T47D (cell line): ENCODE measurements at regions not wholly inside any gene's neighbourhood (a gene's known extent, or its start where the extent isn't known, plus 50 kb on each side); places are given as distances from the start of the nearest gene placed in this dataset.

Source experiments
- DNase-seq, 2 experiments: peaks; one replicate each; pipeline versions ENCODE4 v3.0.0 to v3.0.0-alpha.2; 2011 to 2012; ENCODE audit warnings: low read depth in 1 of 2, low spot score in 1 of 2
- JUND ChIP-seq: IDR thresholded peaks from 2 replicates; pipeline ENCODE4 v1.6.1; 2012; ENCODE audit warnings: low read depth
- in situ Hi-C: cut with HindIII; loops from 2 replicates; pipeline ENCODE4 v1.10.0; 2016; ENCODE audit warnings: low sequenced_read_pairs, low pct_unique_long_range_greater_than_20kb

GRCh38 chr1:181190364-181191035 is 102.0 kb downstream of the IER5 start:
- DNase-seq = peak in 1 of 2 experiments; percentile 40
- in situ Hi-C loops = no loop called here
- TF ChIP-seq JUND = no peak

DNA sequence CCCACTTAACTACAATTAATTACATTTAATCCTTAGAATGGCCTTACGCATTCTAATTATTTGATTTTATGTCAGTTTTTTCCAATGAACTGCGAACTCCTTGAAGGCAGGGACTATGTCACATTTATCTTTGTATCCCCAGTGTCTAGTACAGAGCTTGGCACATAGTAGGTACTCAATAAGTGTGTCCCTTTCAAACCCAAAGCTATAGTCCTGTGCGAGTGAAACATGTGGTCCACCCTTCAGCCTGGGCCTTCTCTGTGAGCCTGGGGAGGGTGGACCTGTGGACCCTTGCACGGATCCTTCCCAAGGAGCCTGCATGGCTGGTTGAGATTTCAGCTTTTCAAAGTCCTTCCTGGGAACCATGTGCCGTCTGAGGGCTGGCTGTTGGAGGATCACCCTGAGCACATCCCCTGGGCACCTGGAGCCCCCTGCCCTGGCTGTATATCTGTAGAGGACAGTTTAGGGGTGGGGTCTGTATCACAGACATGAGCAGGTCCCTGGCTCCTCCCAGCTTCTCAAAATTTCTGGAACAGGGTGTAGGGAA is 103.1 kb downstream of the IER5 start:
- in situ Hi-C loops = no loop called here
- no peak for TF ChIP-seq JUND

GRCh38 chr1:181192316-181192715 is 103.8 kb downstream of the IER5 start:
- in situ Hi-C loops = no loop called here
- no peak for TF ChIP-seq JUND
- DNase-seq = no peak

More for the DNA sequence above, 103.1 kb downstream of the IER5 start:
- no peak for DNase-seq

GRCh38 chr1:181202986-181203555 is 114.6 kb downstream of the IER5 start:
- TF ChIP-seq JUND = no peak
- in situ Hi-C loops = no loop called here
- DNase-seq = no peak

DNA sequence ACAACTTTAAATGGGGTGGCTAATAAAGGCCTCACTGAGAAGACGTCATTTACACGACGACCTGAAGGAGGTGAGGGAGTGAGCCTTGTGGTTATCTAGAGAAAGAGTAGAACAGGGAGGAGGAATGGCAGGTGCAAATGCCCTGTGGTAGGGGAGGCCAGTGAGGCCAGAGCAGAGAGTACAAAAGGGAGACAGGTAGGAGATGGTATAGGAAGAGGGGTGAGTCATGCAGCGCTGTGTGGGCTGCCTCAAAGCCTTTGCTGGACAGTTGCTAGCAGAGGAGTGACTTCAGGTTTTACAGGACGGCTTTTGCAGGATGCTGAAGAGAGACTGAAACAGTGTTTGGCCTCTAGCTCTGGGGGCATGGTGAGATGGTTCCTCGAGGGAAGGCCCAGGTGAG is 116.0 kb downstream of the IER5 start:
- no peak for TF ChIP-seq JUND
- no peak for DNase-seq
- in situ Hi-C loops = no loop called here

DNA sequence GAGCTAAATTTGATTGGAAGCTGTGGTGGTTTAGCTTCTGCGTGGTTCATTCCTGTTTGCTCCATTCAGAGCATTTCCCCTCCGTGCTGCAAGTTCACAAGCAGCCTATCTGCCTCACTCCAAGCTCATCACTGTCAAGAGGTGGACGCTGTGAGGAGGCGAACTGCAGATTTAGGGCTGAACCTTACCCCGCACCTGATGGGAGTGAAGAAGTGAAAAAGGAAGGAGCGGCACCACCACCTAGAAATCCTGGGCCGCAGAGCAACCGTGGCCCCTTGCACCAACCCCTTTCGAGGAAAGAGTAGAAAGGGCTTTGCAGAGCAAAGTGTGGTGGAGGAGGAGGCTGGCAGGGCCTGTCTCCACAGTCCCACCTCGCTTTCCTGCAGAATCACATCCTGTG is 117.4 kb downstream of the IER5 start:
- in situ Hi-C loops = no loop called here
- DNase-seq = no peak
- no peak for TF ChIP-seq JUND

DNA sequence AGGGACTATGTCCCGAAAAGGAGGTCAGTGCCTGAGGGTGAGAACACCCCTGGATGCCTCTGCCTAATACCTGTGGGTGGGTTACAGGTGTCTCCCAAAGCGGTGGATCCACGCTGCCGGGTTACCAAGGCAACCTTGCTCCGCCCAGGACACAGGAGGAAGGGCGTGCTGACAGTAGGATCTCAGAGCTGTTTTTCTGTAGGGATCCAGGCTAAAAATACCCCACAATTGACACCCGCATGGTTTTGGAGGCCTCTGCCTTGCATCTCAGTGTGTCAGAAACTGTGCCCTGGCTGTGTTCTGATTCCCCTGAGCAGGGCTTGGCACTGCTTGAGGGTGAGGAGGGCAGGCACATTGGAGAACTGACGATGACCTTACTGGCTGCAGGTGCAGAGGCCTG is 118.0 kb downstream of the IER5 start:
- no peak for DNase-seq
- no peak for TF ChIP-seq JUND
- in situ Hi-C loops = no loop called here

DNA sequence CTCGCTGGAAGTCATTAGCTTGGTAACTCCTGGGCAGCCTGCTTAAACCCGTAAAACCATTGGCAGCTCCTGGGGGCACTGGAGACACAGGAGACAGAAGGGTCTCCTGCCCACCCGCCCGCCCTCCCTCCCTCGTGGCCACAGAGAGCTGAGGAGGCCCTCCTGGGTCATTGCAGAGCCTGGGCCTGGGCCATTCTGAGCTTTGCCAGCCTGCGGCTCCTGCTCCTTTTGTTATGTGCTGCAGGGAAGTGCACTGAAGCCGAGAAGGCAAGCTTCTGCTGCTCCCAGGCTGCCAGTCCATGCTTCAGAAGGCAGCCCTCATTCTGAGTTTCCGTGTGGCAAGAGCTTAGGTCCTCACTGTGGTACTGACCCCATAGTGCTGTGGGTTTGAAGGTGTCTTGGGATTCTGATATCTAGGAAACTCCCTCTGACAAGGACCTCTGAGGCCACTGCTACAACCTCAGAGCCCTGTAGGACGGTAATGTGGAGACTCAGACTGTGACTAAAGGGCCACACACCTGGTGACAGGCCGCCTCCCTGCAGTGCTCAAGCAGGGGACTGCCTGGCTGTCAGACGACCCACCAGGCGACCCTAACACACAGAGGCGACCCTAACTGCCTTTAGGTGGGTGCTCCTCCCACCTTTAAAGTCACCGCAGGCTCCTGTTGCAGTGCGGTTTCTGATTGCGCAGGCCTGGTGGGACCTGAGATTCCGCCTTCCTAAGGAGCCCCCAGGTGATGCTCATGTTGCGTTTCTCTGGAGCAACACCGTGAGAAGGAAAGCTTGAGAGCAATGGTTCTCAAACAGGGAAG is 118.7 kb downstream of the IER5 start:
- DNase-seq = no peak
- no peak for TF ChIP-seq JUND
- in situ Hi-C loops = no loop called here

GRCh38 chr1:181208083-181208482 is 119.6 kb downstream of the IER5 start:
- TF ChIP-seq JUND = no peak
- no peak for DNase-seq
- in situ Hi-C loops = no loop called here

DNA sequence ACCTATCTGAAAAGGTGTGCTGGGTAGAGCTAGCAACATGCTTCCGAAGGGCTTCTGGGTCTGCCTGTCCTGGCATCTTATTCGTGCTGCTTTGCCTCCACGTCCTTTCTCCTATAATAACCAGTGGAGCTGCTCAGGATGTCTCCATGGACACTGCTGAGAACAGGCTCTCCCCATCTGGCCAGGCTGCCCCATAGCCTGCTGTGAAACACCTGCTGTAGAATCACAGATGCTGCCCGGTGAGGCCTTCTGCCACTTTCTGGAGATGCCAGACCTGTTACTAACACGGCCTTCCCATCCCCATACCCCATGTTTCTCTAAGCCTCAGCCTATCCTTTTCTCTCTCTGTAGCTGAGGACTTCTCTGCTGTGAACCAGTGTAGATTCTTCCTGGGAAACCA is 120.5 kb downstream of the IER5 start:
- DNase-seq = no peak
- in situ Hi-C loops = no loop called here
- TF ChIP-seq JUND = no peak

- in situ Hi-C loops = no loop called here
- DNase-seq = no peak
Observed at GRCh38 chr1:181213056-181213455, 124.6 kb downstream of the IER5 start.

GRCh38 chr1:181216591-181216994 is 128.1 kb downstream of the IER5 start:
- no peak for TF ChIP-seq JUND
- in situ Hi-C loops = no loop called here
- no peak for DNase-seq

More at GRCh38 chr1:181213056-181213455, 124.6 kb downstream of the IER5 start:
- TF ChIP-seq JUND = no peak

- no peak for DNase-seq
- TF ChIP-seq JUND = no peak
- in situ Hi-C loops = no loop called here
Observed at GRCh38 chr1:181219938-181220337, 131.4 kb downstream of the IER5 start.
